GM06990 (cell line): ENCODE measurements at regions not wholly inside any gene's neighbourhood (a gene's known extent, or its start where the extent isn't known, plus 50 kb on each side); places are given as distances from the start of the nearest gene placed in this dataset.

ENCODE experiments used
- DNase-seq: peaks from one replicate; pipeline ENCODE4 v3.0.0-alpha.2; 2011; ENCODE audit not compliant: insufficient read length; ENCODE audit errors: extremely low read depth
- H3K27me3 ChIP-seq: replicated peaks from 2 replicates; pipeline ENCODE4 v1.6.0; 2011; ENCODE audit warnings: low read length; ENCODE audit not compliant: control insufficient read depth, insufficient read depth
- H3K36me3 ChIP-seq: 2 replicates; pipeline ENCODE4 v1.5.1; 2011; ENCODE audit warnings: low read length; ENCODE audit not compliant: control insufficient read depth, insufficient read depth
- H3K4me3 ChIP-seq: replicated peaks from 2 replicates; pipeline ENCODE4 v1.5.1; 2011; ENCODE audit warnings: low read depth, mild to moderate bottlenecking, control low read depth, low read length
- CTCF ChIP-seq: IDR thresholded peaks from 2 replicates; pipeline ENCODE4 v1.5.1; 2011; ENCODE audit warnings: low read length, control low read depth, mild to moderate bottlenecking, inconsistent platforms; ENCODE audit not compliant: insufficient read depth, poor library complexity, severe bottlenecking

GRCh38 chr1:216929870-216930582, 206.8 kb upstream of the ESRRG start:
- Histone ChIP-seq H3K27me3 (no peaks in the 10 kb centered on the region), H3K4me3 (no peak overlapping the region), H3K36me3 (no peaks in the 10 kb centered on the region)
- no peak for TF ChIP-seq CTCF
- no peak for DNase-seq

GRCh38 chr1:216927633-216928032, 204.4 kb upstream of the ESRRG start:
- H3K27me3 ChIP-seq: no peaks in the 10 kb centered on the region; the same call in 1 of the 2 replicates
- no peak overlapping the region for H3K4me3 ChIP-seq
- no peak for DNase-seq
- H3K36me3 ChIP-seq: no peaks in the 10 kb centered on the region
- no peak for TF ChIP-seq CTCF

- no peak overlapping the region for H3K4me3 ChIP-seq
- no peak for DNase-seq
- H3K27me3 ChIP-seq: no peaks in the 10 kb centered on the region; the same call in 1 of the 2 replicates
- no peak for TF ChIP-seq CTCF
- H3K36me3 ChIP-seq: no peaks in the 10 kb centered on the region
These were observed 203.7 kb upstream of the ESRRG start for GRCh38 chr1:216926720-216927510.

GRCh38 chr1:216925962-216926625, 202.9 kb upstream of the ESRRG start:
- Histone ChIP-seq H3K4me3 (no peak overlapping the region), H3K27me3 (no peaks in the 10 kb centered on the region; the same call in 1 of the 2 replicates), H3K36me3 (no peaks in the 10 kb centered on the region)
- no peak for DNase-seq
- no peak for TF ChIP-seq CTCF

GRCh38 chr1:216924732-216925131, 201.5 kb upstream of the ESRRG start:
- H3K36me3 ChIP-seq: no peaks in the 10 kb centered on the region
- no peak for DNase-seq
- no peaks in the 10 kb centered on the region; the same call in 1 of the 2 replicates for H3K27me3 ChIP-seq
- no peak overlapping the region for H3K4me3 ChIP-seq
- TF ChIP-seq CTCF: no peak
